Astrocyte of the spinal cord (primary cell): ENCODE measurements at regions not wholly inside any gene's neighbourhood (a gene's known extent, or its start where the extent isn't known, plus 50 kb on each side); places are given as distances from the start of the nearest gene placed in this dataset.

ENCODE experiments used
- DNase-seq: peaks from one replicate; pipeline ENCODE4 v3.0.0; 2011; ENCODE audit warnings: low read depth, low spot score
- H3K4me3 ChIP-seq: 2 replicates; pipeline ENCODE4 v1.5.1; 2011; ENCODE audit warnings: low read depth, mild to moderate bottlenecking, low read length, moderate library complexity
- CTCF ChIP-seq: IDR thresholded peaks from 2 replicates; pipeline ENCODE4 v1.5.1; 2012; ENCODE audit warnings: low read depth, mild to moderate bottlenecking, low read length, inconsistent platforms
- in situ Hi-C: cut with HindIII; loops from 2 replicates; pipeline ENCODE4 v1.10.0; 2017; ENCODE audit warnings: low sequenced_read_pairs

GRCh38 chr5:118258223-118258622, 730.1 kb downstream of the DTWD2 start:
- in situ Hi-C loops, result no loop called here
- no peak overlapping the region for H3K4me3 ChIP-seq
- DNase-seq, result no peak
- TF ChIP-seq CTCF, result no peak

GRCh38 chr5:118257066-118257465, 731.3 kb downstream of the DTWD2 start:
- no peak for DNase-seq
- no peak overlapping the region for H3K4me3 ChIP-seq
- no peak for TF ChIP-seq CTCF
- in situ Hi-C loops, result no loop called here

GRCh38 chr5:118253225-118254061, 734.9 kb downstream of the DTWD2 start:
- TF ChIP-seq CTCF, result no peak
- no peak for DNase-seq
- H3K4me3 ChIP-seq, result no peak overlapping the region
- in situ Hi-C loops, result no loop called here

GRCh38 chr5:118249386-118249785, 739.0 kb downstream of the DTWD2 start:
- no peak for TF ChIP-seq CTCF
- no peak overlapping the region for H3K4me3 ChIP-seq
- no peak for DNase-seq
- in situ Hi-C loops, result no loop called here

- H3K4me3 ChIP-seq, result no peak overlapping the region
- DNase-seq, result no peak
- in situ Hi-C loops, result no loop called here
- no peak for TF ChIP-seq CTCF
Observed at GRCh38 chr5:118247458-118247857, 740.9 kb downstream of the DTWD2 start.

GRCh38 chr5:118243613-118244012, 744.7 kb downstream of the DTWD2 start:
- TF ChIP-seq CTCF, result no peak
- H3K4me3 ChIP-seq, result no peak overlapping the region
- DNase-seq, result no peak
- in situ Hi-C loops, result no loop called here

- no peak overlapping the region for H3K4me3 ChIP-seq
- no peak for TF ChIP-seq CTCF
- in situ Hi-C loops, result no loop called here
- DNase-seq, result no peak
Observed at GRCh38 chr5:118243068-118243467, 745.3 kb downstream of the DTWD2 start.
